CD1c-positive myeloid dendritic cell (primary cell): ENCODE measurements at regions not wholly inside any gene's neighbourhood (a gene's known extent, or its start where the extent isn't known, plus 50 kb on each side); places are given as distances from the start of the nearest gene placed in this dataset.

Experiments
- DNase-seq: peaks from one replicate; pipeline ENCODE4 v3.0.0-alpha.2; 2016; ENCODE audit errors: extremely low spot score

GRCh38 chr2:43107679-43108078 is 118.7 kb downstream of the ZFP36L2 start:
- peak; percentile 77 for DNase-seq

- peak; percentile 74 for DNase-seq
Measured at GRCh38 chr2:43106559-43107527, 119.6 kb downstream of the ZFP36L2 start.

GRCh38 chr2:43105586-43106558 is 120.5 kb downstream of the ZFP36L2 start:
- DNase-seq, result peak; percentile 86

- DNase-seq, result no peak
Measured at GRCh38 chr2:43104763-43105162, 121.6 kb downstream of the ZFP36L2 start.

- DNase-seq, result no peak
Measured at GRCh38 chr2:43104106-43104505, 122.3 kb downstream of the ZFP36L2 start.

- DNase-seq, result no peak
Measured at GRCh38 chr2:43103093-43103404, 123.4 kb downstream of the ZFP36L2 start.

- DNase-seq, result no peak
Measured at GRCh38 chr2:43102366-43103092, 123.9 kb downstream of the ZFP36L2 start.

- DNase-seq, result no peak
Measured at GRCh38 chr2:43101751-43102150, 124.7 kb downstream of the ZFP36L2 start.

- no peak for DNase-seq
Measured at GRCh38 chr2:43100883-43101662, 125.3 kb downstream of the ZFP36L2 start.

GRCh38 chr2:43100362-43100882 is 126.0 kb downstream of the ZFP36L2 start:
- no peak for DNase-seq

- DNase-seq, result no peak
Measured at GRCh38 chr2:43099797-43100196, 126.6 kb downstream of the ZFP36L2 start.

- no peak for DNase-seq
Measured at GRCh38 chr2:43098539-43098938, 127.9 kb downstream of the ZFP36L2 start.

GRCh38 chr2:43097644-43098408 is 128.6 kb downstream of the ZFP36L2 start:
- DNase-seq, result peak; percentile 88

GRCh38 chr2:43095533-43096295 is 130.7 kb downstream of the ZFP36L2 start:
- no peak for DNase-seq

- no peak for DNase-seq
Measured at GRCh38 chr2:43092520-43093179, 133.8 kb downstream of the ZFP36L2 start.

GRCh38 chr2:43090317-43090716 is 136.1 kb downstream of the ZFP36L2 start:
- DNase-seq, result no peak

GRCh38 chr2:43088143-43089073 is 138.0 kb downstream of the ZFP36L2 start:
- DNase-seq, result no peak

- no peak for DNase-seq
Measured at GRCh38 chr2:43087413-43087812, 139.0 kb downstream of the ZFP36L2 start.
